ENCODE measurements at regions not wholly inside any gene's neighbourhood (a gene's known extent, or its start where the extent isn't known, plus 50 kb on each side); places are given as distances from the start of the nearest gene placed in this dataset.
"Not testable (repeated sequence)": the region's sequence is repeated elsewhere in the genome, so short reads cannot be mapped to it uniquely, and the experiment has no call there.

GRCh38 chrY:21600170-21600569 is 65.5 kb downstream of the RBMY1A1 start:
- Mint-ChIP-seq H3K27me3 (no peaks in the 10 kb centered on the region), H3K36me3 (ENCODE audit: low read depth) (no peaks in the 10 kb centered on the region)

GRCh38 chrY:21601524-21601923 is 66.8 kb downstream of the RBMY1A1 start:
- no peaks in the 10 kb centered on the region for H3K4me1 Mint-ChIP-seq (ENCODE audit: low read depth)
- H3K4me3 Mint-ChIP-seq: no peak overlapping the region
- no peaks in the 10 kb centered on the region for H3K36me3 Mint-ChIP-seq (ENCODE audit: low read depth)
- no peaks in the 10 kb centered on the region for H3K27me3 Mint-ChIP-seq
- no peak overlapping the region for H3K27ac Mint-ChIP-seq
- intact Hi-C loops (cut with micrococcal nuclease): no loop called here
- H3K9me3 Mint-ChIP-seq: peaks cover 21% of the 10 kb centered on the region

More at GRCh38 chrY:21600170-21600569, 65.5 kb downstream of the RBMY1A1 start:
- intact Hi-C loops (cut with micrococcal nuclease): no loop called here
- Mint-ChIP-seq H3K4me3 (no peak overlapping the region), H3K9me3 (peaks cover 16% of the 10 kb centered on the region), H3K4me1 (ENCODE audit: low read depth) (no peaks in the 10 kb centered on the region), H3K27ac (no peak overlapping the region)

GRCh38 chrY:21602590-21602989 is 67.9 kb downstream of the RBMY1A1 start:
- Mint-ChIP-seq H3K4me3 (no peak overlapping the region), H3K9me3 (peaks cover 12% of the 10 kb centered on the region), H3K4me1 (ENCODE audit: low read depth) (no peaks in the 10 kb centered on the region), H3K36me3 (ENCODE audit: low read depth) (no peaks in the 10 kb centered on the region), H3K27me3 (no peaks in the 10 kb centered on the region), H3K27ac (no peak overlapping the region)
- intact Hi-C loops (cut with micrococcal nuclease): no loop called here

- Mint-ChIP-seq H3K9me3 (peaks cover 17% of the 10 kb centered on the region), H3K4me1 (ENCODE audit: low read depth) (no peaks in the 10 kb centered on the region), H3K4me3 (no peak overlapping the region), H3K36me3 (ENCODE audit: low read depth) (no peaks in the 10 kb centered on the region), H3K27me3 (no peaks in the 10 kb centered on the region), H3K27ac (no peak overlapping the region)
- intact Hi-C loops (cut with micrococcal nuclease): no loop called here
Measured at GRCh38 chrY:21636137-21636536, 101.5 kb downstream of the RBMY1A1 start.

GRCh38 chrY:21650496-21650895 is 115.8 kb downstream of the RBMY1A1 start:
- Mint-ChIP-seq H3K27ac (no peak overlapping the region), H3K4me3 (no peak overlapping the region), H3K4me1 (ENCODE audit: low read depth) (no peaks in the 10 kb centered on the region), H3K36me3 (ENCODE audit: low read depth) (no peaks in the 10 kb centered on the region), H3K9me3 (peaks cover 5% of the 10 kb centered on the region), H3K27me3 (no peaks in the 10 kb centered on the region)
- intact Hi-C loops (cut with micrococcal nuclease): no loop called here

DNA sequence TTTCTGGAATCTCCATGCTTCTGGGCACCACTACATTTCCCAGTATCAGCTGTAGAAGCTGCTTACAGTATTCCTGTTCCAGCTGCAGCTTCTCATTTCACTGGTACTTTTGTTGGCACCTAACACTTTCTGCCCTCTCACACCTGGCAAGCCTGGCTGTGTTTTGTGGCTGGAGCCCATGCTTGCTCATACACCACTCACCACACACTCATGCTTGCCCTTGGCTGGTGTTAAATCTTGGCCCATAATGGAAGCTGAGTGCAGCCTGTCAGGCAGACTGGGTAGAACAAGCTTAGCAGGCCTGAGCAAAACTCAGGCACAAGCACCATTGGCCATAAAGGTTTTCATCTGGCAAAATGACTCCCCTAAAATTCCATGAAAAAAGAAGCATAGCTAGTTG is 124.4 kb downstream of the RBMY1A1 start:
- not testable (repeated sequence) for H3K4me3 Mint-ChIP-seq

GRCh38 chrY:21679590-21679989 is 144.9 kb downstream of the RBMY1A1 start:
- H3K27ac Mint-ChIP-seq; H3K27me3 Mint-ChIP-seq; H3K4me1 Mint-ChIP-seq (ENCODE audit: low read depth); intact Hi-C loops (cut with micrococcal nuclease); H3K4me3 Mint-ChIP-seq; H3K9me3 Mint-ChIP-seq; H3K36me3 Mint-ChIP-seq (ENCODE audit: low read depth): not testable (repeated sequence)

More for the DNA sequence above, 124.4 kb downstream of the RBMY1A1 start:
- intact Hi-C loops (cut with micrococcal nuclease); H3K9me3 Mint-ChIP-seq; H3K27ac Mint-ChIP-seq; H3K36me3 Mint-ChIP-seq (ENCODE audit: low read depth); H3K4me1 Mint-ChIP-seq (ENCODE audit: low read depth); H3K27me3 Mint-ChIP-seq: not testable (repeated sequence)

DNA sequence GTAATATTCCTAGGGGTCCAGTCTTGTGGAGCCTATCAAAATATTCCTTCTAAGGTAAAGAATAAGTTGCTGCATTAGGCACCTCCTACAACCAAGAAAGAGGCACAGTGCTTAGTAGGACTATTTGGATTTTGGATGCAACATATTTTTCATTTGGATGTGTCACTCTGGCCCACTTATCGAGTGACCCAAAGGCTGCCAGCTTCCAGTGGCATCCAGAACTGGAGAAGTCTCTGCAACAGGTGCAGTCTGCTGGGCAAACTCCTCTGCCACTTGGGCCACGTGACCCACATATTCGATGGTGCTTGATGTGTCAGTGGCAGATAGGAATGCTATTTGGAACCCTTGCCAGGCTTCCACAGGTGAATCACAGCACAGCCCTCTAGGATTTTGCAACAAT is 151.7 kb downstream of the RBMY1A1 start:
- H3K27ac Mint-ChIP-seq; H3K4me3 Mint-ChIP-seq; H3K9me3 Mint-ChIP-seq; H3K4me1 Mint-ChIP-seq (ENCODE audit: low read depth); intact Hi-C loops (cut with micrococcal nuclease); H3K36me3 Mint-ChIP-seq (ENCODE audit: low read depth); H3K27me3 Mint-ChIP-seq: not testable (repeated sequence)

DNA sequence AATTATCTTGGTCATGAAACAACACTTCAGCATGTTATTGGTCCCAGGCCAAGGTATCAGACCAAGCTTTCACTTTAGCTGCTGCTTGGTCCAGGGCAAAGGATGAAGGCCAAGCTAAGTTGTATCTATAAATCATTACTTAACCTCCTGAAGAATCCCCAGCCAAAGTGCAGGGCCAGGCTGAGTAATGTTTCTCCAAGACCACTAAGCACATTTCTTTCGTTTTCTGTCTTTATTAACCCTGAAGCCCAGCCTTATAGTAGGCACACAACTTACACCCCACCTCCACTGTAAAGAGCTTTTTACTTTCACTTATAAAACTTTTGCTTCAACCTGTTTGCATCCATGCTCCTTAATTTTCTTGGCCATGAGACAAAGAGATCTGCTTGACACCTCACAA is 167.3 kb downstream of the RBMY1A1 start:
- H3K4me3 Mint-ChIP-seq; H3K27me3 Mint-ChIP-seq; H3K4me1 Mint-ChIP-seq (ENCODE audit: low read depth); H3K27ac Mint-ChIP-seq; intact Hi-C loops (cut with micrococcal nuclease); H3K9me3 Mint-ChIP-seq; H3K36me3 Mint-ChIP-seq (ENCODE audit: low read depth): not testable (repeated sequence)

GRCh38 chrY:21702927-21703326 is 168.2 kb downstream of the RBMY1A1 start:
- H3K9me3 Mint-ChIP-seq; H3K36me3 Mint-ChIP-seq (ENCODE audit: low read depth); H3K4me1 Mint-ChIP-seq (ENCODE audit: low read depth); H3K27me3 Mint-ChIP-seq; H3K4me3 Mint-ChIP-seq; H3K27ac Mint-ChIP-seq; intact Hi-C loops (cut with micrococcal nuclease): not testable (repeated sequence)

- Mint-ChIP-seq H3K36me3 (ENCODE audit: low read depth) (no peaks in the 10 kb centered on the region), H3K27ac (no peak overlapping the region), H3K27me3 (no peaks in the 10 kb centered on the region), H3K4me1 (ENCODE audit: low read depth) (no peaks in the 10 kb centered on the region), H3K9me3 (no peaks in the 10 kb centered on the region), H3K4me3 (no peak overlapping the region)
- intact Hi-C loops (cut with micrococcal nuclease): no loop called here
Measured at GRCh38 chrY:21705309-21705708, 170.6 kb downstream of the RBMY1A1 start.

DNA sequence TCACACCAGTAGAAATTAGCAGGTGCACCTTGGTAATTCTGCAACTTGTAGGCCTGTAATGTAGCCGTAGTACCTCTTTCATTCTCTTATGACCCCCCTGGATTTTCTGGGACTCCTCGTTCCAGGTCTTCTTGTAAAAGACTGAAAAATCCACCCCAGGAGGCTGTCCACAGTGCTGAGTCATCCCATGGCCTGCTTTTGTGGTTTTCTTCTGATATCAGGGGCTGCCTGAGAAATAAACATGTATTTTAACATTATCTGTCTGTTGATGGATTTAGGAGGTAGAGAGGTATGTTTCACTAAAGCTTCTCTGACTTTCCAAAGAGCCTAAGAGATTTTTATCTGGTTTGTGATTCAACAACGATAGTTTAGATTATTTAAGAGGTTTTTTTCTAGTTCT is 171.9 kb downstream of the RBMY1A1 start:
- H3K4me3 Mint-ChIP-seq; H3K27ac Mint-ChIP-seq; intact Hi-C loops (cut with micrococcal nuclease); H3K27me3 Mint-ChIP-seq; H3K9me3 Mint-ChIP-seq; H3K4me1 Mint-ChIP-seq (ENCODE audit: low read depth); H3K36me3 Mint-ChIP-seq (ENCODE audit: low read depth): not testable (repeated sequence)

DNA sequence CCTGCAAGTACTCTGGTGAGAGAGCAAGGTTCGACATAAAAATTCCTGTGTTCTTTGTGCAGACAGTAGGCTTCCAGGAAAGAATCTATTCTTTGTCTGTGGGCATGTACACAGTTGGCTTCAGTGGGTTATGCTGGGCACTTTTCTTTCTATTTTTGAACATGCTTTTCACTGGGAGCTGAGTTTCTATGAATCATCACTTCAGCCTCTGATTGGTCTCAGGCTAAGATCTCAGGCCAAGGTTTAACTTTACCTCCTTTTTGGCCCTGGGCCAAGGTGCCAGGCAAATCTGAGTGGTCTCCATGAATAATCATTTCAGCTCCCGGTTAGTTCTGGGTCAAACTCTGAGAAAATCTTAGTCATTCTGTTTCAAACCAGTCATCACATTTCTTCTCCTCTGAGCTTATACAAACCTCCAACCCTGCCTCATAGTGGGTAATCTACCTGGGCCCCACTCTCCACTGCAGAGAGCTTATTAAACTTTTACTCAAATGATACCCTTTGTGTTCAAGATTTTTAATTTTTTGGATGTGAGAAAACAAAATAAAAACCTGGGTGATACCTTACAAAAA is 158.8 kb downstream of the RBMY1D start:
- intact Hi-C loops (cut with micrococcal nuclease); H3K36me3 Mint-ChIP-seq (ENCODE audit: low read depth); H3K27ac Mint-ChIP-seq; H3K9me3 Mint-ChIP-seq; H3K4me1 Mint-ChIP-seq (ENCODE audit: low read depth); H3K27me3 Mint-ChIP-seq; H3K4me3 Mint-ChIP-seq: not testable (repeated sequence)

DNA sequence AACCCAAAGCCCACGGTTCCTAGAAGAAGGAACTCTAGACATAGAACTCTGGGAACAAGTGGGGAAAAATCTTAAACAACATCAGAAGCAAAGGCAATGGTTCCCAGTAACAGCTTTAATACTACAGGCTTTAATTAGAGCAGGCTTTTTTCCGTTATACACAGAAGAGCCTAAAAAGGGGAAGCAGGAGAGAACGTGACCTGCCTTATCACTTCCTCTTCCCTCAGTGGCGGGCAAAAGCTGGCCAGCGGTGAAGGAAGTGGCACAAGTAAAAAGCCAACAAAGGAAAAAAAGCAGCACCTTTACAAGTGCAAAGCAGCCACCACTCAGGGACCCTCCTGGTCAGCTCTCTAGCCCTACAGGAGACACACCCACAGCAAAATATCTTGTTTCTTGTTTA is 149.3 kb downstream of the RBMY1D start:
- intact Hi-C loops (cut with micrococcal nuclease); H3K4me3 Mint-ChIP-seq; H3K27ac Mint-ChIP-seq; H3K36me3 Mint-ChIP-seq (ENCODE audit: low read depth); H3K4me1 Mint-ChIP-seq (ENCODE audit: low read depth); H3K9me3 Mint-ChIP-seq; H3K27me3 Mint-ChIP-seq: not testable (repeated sequence)

GRCh38 chrY:21760243-21760642 is 134.1 kb downstream of the RBMY1D start:
- H3K27me3 Mint-ChIP-seq; H3K27ac Mint-ChIP-seq; H3K36me3 Mint-ChIP-seq (ENCODE audit: low read depth); H3K9me3 Mint-ChIP-seq; H3K4me3 Mint-ChIP-seq; intact Hi-C loops (cut with micrococcal nuclease); H3K4me1 Mint-ChIP-seq (ENCODE audit: low read depth): not testable (repeated sequence)
